GM19035 (cell line): ENCODE measurements at regions not wholly inside any gene's neighbourhood (a gene's known extent, or its start where the extent isn't known, plus 50 kb on each side); places are given as distances from the start of the nearest gene placed in this dataset.
A peak's percentile ranks its signal among the peaks of the same experiment; 100 is the strongest.

Experiments used
- ATAC-seq: cut with Tn5 transposase; IDR thresholded peaks from one replicate; pipeline ENCODE4 v1.9.1; 2021; ENCODE audit not compliant: unreplicated experiment

- no peak for ATAC-seq
Measured at GRCh38 chr3:177995381-177996085, 540.7 kb upstream of the KCNMB2 start.

- peak; percentile 90 for ATAC-seq
Measured at GRCh38 chr3:178001670-178002101, 534.5 kb upstream of the KCNMB2 start.

GRCh38 chr3:178002113-178002512 is 534.1 kb upstream of the KCNMB2 start:
- no peak for ATAC-seq

- ATAC-seq, result no peak
Measured at GRCh38 chr3:178003756-178004155, 532.5 kb upstream of the KCNMB2 start.

GRCh38 chr3:178005961-178006360 is 530.3 kb upstream of the KCNMB2 start:
- ATAC-seq, result no peak

- no peak for ATAC-seq
Measured at GRCh38 chr3:178010306-178010705, 525.9 kb upstream of the KCNMB2 start.

- no peak for ATAC-seq
Measured at GRCh38 chr3:178019645-178020044, 516.6 kb upstream of the KCNMB2 start.

- no peak for ATAC-seq
Measured at GRCh38 chr3:178022599-178022998, 513.6 kb upstream of the KCNMB2 start.

GRCh38 chr3:178028933-178029332 is 507.3 kb upstream of the KCNMB2 start:
- no peak for ATAC-seq

- no peak for ATAC-seq
Measured at GRCh38 chr3:178036451-178037144, 499.6 kb upstream of the KCNMB2 start.

- no peak for ATAC-seq
Measured at GRCh38 chr3:178041931-178042330, 494.3 kb upstream of the KCNMB2 start.

GRCh38 chr3:178042376-178042775 is 493.9 kb upstream of the KCNMB2 start:
- ATAC-seq, result no peak

GRCh38 chr3:178043084-178043483 is 493.2 kb upstream of the KCNMB2 start:
- no peak for ATAC-seq

GRCh38 chr3:178044320-178044719 is 491.9 kb upstream of the KCNMB2 start:
- no peak for ATAC-seq

- no peak for ATAC-seq
Measured at GRCh38 chr3:178047496-178047895, 488.7 kb upstream of the KCNMB2 start.

- no peak for ATAC-seq
Measured at GRCh38 chr3:178048768-178049167, 487.5 kb upstream of the KCNMB2 start.

- no peak for ATAC-seq
Measured at GRCh38 chr3:178054471-178054870, 481.8 kb upstream of the KCNMB2 start.

- no peak for ATAC-seq
Measured at GRCh38 chr3:178055939-178056338, 480.3 kb upstream of the KCNMB2 start.

- ATAC-seq, result no peak
Measured at GRCh38 chr3:178056868-178057267, 479.4 kb upstream of the KCNMB2 start.

GRCh38 chr3:178058629-178059028 is 477.6 kb upstream of the KCNMB2 start:
- no peak for ATAC-seq

GRCh38 chr3:178059119-178059518 is 477.1 kb upstream of the KCNMB2 start:
- ATAC-seq, result no peak

- ATAC-seq, result no peak
Measured at GRCh38 chr3:178059836-178060235, 476.4 kb upstream of the KCNMB2 start.

GRCh38 chr3:178060407-178060806 is 475.8 kb upstream of the KCNMB2 start:
- ATAC-seq, result no peak
